Gastrocnemius medialis (tissue), 4 donors: ENCODE measurements at regions not wholly inside any gene's neighbourhood (a gene's known extent, or its start where the extent isn't known, plus 50 kb on each side); places are given as distances from the start of the nearest gene placed in this dataset.
"Not testable (repeated sequence)": the region's sequence is repeated elsewhere in the genome, so short reads cannot be mapped to it uniquely, and the experiment has no call there.

ENCODE experiments used
- ATAC-seq, 2 donors: fragments of 150-250 bp; one replicate each; pipeline ENCODE4 v1.9.1; 2016
- DNase-seq, 2 donors: peaks; one replicate each; pipeline ENCODE4 v3.0.0-alpha.2; 2019
- H3K27ac ChIP-seq, 4 donors: fragments of 200-600 bp; sonication (generic); 1 replicate in 1 of 4; 2 replicates in 3 of 4; pipeline ENCODE4 v1.5.1; 2016 to 2018; ENCODE audit warnings: mild to moderate bottlenecking in 2 of 4, moderate library complexity in 1 of 4
- H3K27me3 ChIP-seq, 3 donors: fragments of 200-600 bp; sonication (generic) in 2 of 3; 1 replicate in 1 of 3; 2 replicates in 2 of 3; pipeline versions ENCODE4 v1.5.1 to v1.6.0; 2016 to 2019; ENCODE audit warnings: mild to moderate bottlenecking in 1 of 3, moderate library complexity in 1 of 3
- H3K36me3 ChIP-seq, 2 donors: fragments of 200-600 bp; sonication (generic) in 1 of 2; one replicate each; pipeline ENCODE4 v1.5.1; 2017 to 2018
- H3K4me1 ChIP-seq, 2 donors: fragments of 200-600 bp; sonication (generic) in 1 of 2; one replicate each; pipeline ENCODE4 v1.5.1; 2016 to 2017; ENCODE audit warnings: mild to moderate bottlenecking in 2 of 2
- H3K4me3 ChIP-seq, 4 donors: fragments of 200-600 bp; sonication (generic) in 3 of 4; 1 replicate in 1 of 4; 2 replicates in 3 of 4; pipeline ENCODE4 v1.5.1; 2016 to 2019; ENCODE audit warnings: mild to moderate bottlenecking in 2 of 4
- H3K9me3 ChIP-seq, 3 donors: fragments of 200-600 bp; sonication (generic) in 2 of 3; 1 replicate in 1 of 3; 2 replicates in 2 of 3; pipeline ENCODE4 v1.5.1; 2016 to 2019
- POLR2A ChIP-seq, 2 donors: fragments of 450-650 bp; IDR thresholded peaks; one replicate each; pipeline ENCODE4 v1.6.1; 2017; ENCODE audit warnings: antibody characterized with exemption in 2 of 2, mild to moderate bottlenecking in 2 of 2, moderate library complexity in 2 of 2
- in situ Hi-C, 4 donors: fragments of 200-750 bp; cut with MboI; loops; one replicate each; pipeline versions ENCODE4 v1.15.0 to v1.8.0; 2017; ENCODE audit warnings: low sequenced_read_pairs in 4 of 4
- intact Hi-C: fragments of 100-400 bp; cut with DNase I; formaldehyde crosslinking; loops from one replicate; pipeline ENCODE4 v1.15.1; 2023; ENCODE audit warnings: low total_unique reads
- TF ChIP-seq, protein P1 (sequence below), 5 experiments: fragments of 450-650 bp in 3 of 5; fragments of 200-600 bp in 2 of 5; sonication (generic) in 2 of 5; IDR thresholded peaks in 4 of 5; conservative IDR thresholded peaks in 1 of 5; 1 replicate in 4 of 5; 2 replicates in 1 of 5; pipeline ENCODE4 v1.5.1; 2016 to 2019; ENCODE audit warnings: antibody characterized with exemption in 5 of 5, mild to moderate bottlenecking in 3 of 5, moderate library complexity in 3 of 5

DNA sequence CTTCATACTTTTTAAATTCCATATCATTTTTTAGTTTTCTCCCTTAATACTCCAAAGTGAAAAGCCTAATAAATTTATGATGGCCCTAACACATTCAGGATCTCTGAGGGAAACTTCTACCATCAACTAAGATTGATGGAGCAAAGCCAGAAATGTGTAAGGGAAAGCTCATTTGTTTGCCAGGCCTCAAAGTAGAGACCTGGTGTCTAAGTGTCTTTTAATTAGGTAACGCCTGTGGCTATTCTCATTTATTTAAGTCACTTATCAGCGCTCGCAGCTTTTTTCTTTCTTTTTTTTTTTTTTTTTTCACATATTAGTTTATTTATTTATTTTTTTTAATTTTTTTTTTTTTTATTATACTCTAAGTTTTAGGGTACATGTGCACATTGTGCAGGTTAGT lies 242.4 kb downstream of the TMA16 start:
- Histone ChIP-seq H3K27ac (no peak overlapping the region), H3K4me1 (no peaks in the 10 kb centered on the region), H3K27me3 (no peaks in the 10 kb centered on the region), H3K4me3 (no peak overlapping the region), H3K9me3 (no peaks in the 10 kb centered on the region), H3K36me3 (no peaks in the 10 kb centered on the region)
- TF ChIP-seq POLR2A (IDR thresholded peaks at IDR 0.05): no peak
- TF ChIP-seq, protein P1, sequence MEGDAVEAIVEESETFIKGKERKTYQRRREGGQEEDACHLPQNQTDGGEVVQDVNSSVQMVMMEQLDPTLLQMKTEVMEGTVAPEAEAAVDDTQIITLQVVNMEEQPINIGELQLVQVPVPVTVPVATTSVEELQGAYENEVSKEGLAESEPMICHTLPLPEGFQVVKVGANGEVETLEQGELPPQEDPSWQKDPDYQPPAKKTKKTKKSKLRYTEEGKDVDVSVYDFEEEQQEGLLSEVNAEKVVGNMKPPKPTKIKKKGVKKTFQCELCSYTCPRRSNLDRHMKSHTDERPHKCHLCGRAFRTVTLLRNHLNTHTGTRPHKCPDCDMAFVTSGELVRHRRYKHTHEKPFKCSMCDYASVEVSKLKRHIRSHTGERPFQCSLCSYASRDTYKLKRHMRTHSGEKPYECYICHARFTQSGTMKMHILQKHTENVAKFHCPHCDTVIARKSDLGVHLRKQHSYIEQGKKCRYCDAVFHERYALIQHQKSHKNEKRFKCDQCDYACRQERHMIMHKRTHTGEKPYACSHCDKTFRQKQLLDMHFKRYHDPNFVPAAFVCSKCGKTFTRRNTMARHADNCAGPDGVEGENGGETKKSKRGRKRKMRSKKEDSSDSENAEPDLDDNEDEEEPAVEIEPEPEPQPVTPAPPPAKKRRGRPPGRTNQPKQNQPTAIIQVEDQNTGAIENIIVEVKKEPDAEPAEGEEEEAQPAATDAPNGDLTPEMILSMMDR (IDR thresholded peaks at IDR 0.05 in 4 of 5, conservative IDR thresholded peaks at IDR 0.05 in 1 of 5): no peak
- ATAC-seq (no peak), DNase-seq (no peak)
- in situ Hi-C loops (no loop called here), intact Hi-C loops (no loop called here)

DNA sequence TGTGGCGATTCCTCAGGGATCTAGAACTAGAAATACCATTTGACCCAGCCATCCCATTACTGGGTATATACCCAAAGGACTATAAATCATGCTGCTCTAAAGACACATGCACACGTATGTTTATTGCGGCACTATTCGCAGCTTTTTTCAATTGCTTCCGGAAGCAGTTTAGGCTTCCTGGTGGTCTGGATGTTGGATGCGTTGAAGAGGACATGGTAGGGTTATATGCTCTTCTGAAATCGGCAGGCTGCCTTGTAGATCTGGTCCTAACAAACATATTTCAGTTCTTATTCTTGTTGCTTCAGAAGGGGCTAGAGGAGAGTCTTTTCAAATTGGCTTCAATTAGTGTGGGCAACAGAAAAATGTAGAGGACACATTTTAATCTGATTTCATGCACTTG lies 243.4 kb downstream of the TMA16 start:
- H3K27me3 ChIP-seq, H3K4me1 ChIP-seq, in situ Hi-C loops, DNase-seq, H3K9me3 ChIP-seq, H3K4me3 ChIP-seq, intact Hi-C loops, ATAC-seq, H3K36me3 ChIP-seq, H3K27ac ChIP-seq: not testable (repeated sequence)

DNA sequence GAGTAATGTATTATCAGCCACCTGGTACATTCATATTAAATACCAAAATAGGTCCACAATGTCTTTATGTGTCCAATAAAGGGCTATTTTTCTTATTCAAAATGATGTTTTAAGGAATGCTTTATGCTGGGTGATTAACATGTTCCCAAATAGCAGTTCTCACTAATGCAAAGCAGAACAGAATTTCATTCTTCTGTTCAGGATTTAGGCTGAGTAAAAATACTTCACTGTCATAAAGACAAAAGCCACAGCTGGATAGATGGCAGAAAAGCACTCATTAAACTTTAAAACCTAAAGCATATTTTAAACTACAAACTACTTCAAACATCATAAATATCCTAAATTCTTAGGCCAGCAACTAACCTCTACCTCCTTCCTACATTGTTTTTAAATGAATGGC lies 244.0 kb downstream of the TMA16 start:
- intact Hi-C loops (no loop called here), in situ Hi-C loops (no loop called here)
- DNase-seq (no peak), ATAC-seq (no peak)
- Histone ChIP-seq H3K27ac (no peak overlapping the region), H3K27me3 (no peaks in the 10 kb centered on the region), H3K4me1 (no peaks in the 10 kb centered on the region), H3K9me3 (no peaks in the 10 kb centered on the region), H3K4me3 (no peak overlapping the region), H3K36me3 (no peaks in the 10 kb centered on the region)
- no peak for TF ChIP-seq POLR2A (IDR thresholded peaks at IDR 0.05)
- TF ChIP-seq, protein P1 (IDR thresholded peaks at IDR 0.05 in 4 of 5, conservative IDR thresholded peaks at IDR 0.05 in 1 of 5): no peak

DNA sequence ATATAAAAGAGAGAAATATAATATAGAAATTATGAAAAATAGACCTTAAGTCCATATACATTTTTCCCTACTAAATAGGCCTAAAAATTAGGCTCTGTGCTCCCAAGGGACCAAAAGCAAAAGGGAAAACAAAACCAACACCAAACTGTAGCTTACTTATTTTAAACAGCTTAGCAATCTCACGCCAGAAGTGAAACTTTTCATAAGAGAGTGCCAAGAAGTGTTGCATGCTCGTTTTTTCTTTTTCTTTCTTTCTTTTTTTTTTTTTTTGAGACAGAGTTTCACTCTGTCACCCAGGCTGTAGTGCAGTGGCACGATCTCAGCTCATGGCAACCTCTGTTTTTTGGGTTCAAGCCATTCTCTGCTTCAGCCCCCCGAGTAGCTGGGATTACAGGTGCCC lies 250.4 kb downstream of the TMA16 start:
- Histone ChIP-seq H3K36me3 (no peaks in the 10 kb centered on the region), H3K27me3 (no peaks in the 10 kb centered on the region), H3K9me3 (no peaks in the 10 kb centered on the region), H3K4me1 (no peaks in the 10 kb centered on the region), H3K4me3 (no peak overlapping the region), H3K27ac (no peak overlapping the region)
- no peak for ATAC-seq
- intact Hi-C loops (no loop called here), in situ Hi-C loops (no loop called here)
- no peak for TF ChIP-seq POLR2A (IDR thresholded peaks at IDR 0.05)
- TF ChIP-seq, protein P1 (IDR thresholded peaks at IDR 0.05 in 4 of 5, conservative IDR thresholded peaks at IDR 0.05 in 1 of 5): no peak
- DNase-seq: no peak

DNA sequence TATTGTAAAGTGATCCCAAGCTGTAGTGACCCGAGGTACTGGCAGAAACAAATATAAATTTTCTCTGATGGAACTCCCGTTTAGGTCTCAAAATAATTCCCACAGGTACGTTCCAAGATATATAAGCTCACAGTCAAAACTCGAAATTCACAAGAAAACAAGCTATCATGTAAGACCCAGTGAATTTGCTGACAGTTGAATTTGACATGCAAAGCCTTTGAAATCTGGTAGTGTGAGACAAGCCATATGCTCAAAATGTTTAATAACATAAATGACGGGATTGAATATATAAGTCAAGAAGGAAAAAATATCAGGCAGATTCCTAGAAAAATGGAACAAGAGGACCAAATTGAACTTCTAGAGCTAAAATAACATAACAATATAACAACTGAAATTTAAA lies 252.8 kb downstream of the TMA16 start:
- in situ Hi-C loops: no loop called here

More for the DNA sequence above, 252.8 kb downstream of the TMA16 start:
- Histone ChIP-seq H3K27me3 (no peaks in the 10 kb centered on the region), H3K9me3 (no peaks in the 10 kb centered on the region), H3K36me3 (no peaks in the 10 kb centered on the region), H3K4me3 (no peak overlapping the region), H3K27ac (no peak overlapping the region), H3K4me1 (no peaks in the 10 kb centered on the region)
- ATAC-seq (no peak), DNase-seq (no peak)
- intact Hi-C loops: no loop called here
- TF ChIP-seq, protein P1 (IDR thresholded peaks at IDR 0.05 in 4 of 5, conservative IDR thresholded peaks at IDR 0.05 in 1 of 5): no peak
- TF ChIP-seq POLR2A (IDR thresholded peaks at IDR 0.05): no peak
